H9 (cell line): ENCODE measurements at regions not wholly inside any gene's neighbourhood (a gene's known extent, or its start where the extent isn't known, plus 50 kb on each side); places are given as distances from the start of the nearest gene placed in this dataset.

Experiments
- DNase-seq: peaks from one replicate; pipeline ENCODE4 v3.0.0-alpha.2; 2017
- H2AFZ ChIP-seq: one replicate; pipeline ENCODE4 v1.6.1; 2013; ENCODE audit warnings: mild to moderate bottlenecking, low read length, control low read depth, moderate library complexity
- H2AK5ac ChIP-seq: 2 replicates; pipeline ENCODE4 v1.6.1; 2013; ENCODE audit warnings: low read length, control low read depth, mixed read lengths; ENCODE audit not compliant: insufficient read length
- H2BK120ac ChIP-seq: one replicate; pipeline ENCODE4 v1.6.1; 2013; ENCODE audit warnings: low read depth, mild to moderate bottlenecking, low read length, control low read depth, inconsistent platforms; ENCODE audit not compliant: poor library complexity, severe bottlenecking
- H2BK12ac ChIP-seq: 2 replicates; pipeline ENCODE4 v1.6.1; 2013; ENCODE audit warnings: low read length, control low read depth, mixed read lengths, low read depth; ENCODE audit not compliant: insufficient read length
- H2BK15ac ChIP-seq: 2 replicates; pipeline ENCODE4 v1.6.1; 2013; ENCODE audit warnings: low read depth, low read length, control low read depth
- H2BK20ac ChIP-seq: one replicate; pipeline ENCODE4 v1.6.1; 2013; ENCODE audit warnings: low read depth, mild to moderate bottlenecking, low read length, control low read depth, inconsistent platforms; ENCODE audit not compliant: poor library complexity, severe bottlenecking
- H2BK5ac ChIP-seq: 2 replicates; pipeline ENCODE4 v1.6.1; 2013; ENCODE audit warnings: low read length, control low read depth, mixed read lengths; ENCODE audit not compliant: insufficient read length
- H3K14ac ChIP-seq: 2 replicates; pipeline ENCODE4 v1.6.1; 2013; ENCODE audit warnings: low read length, control low read depth; ENCODE audit not compliant: insufficient read depth
- H3K18ac ChIP-seq: 2 replicates; pipeline ENCODE4 v1.6.1; 2013; ENCODE audit warnings: low read depth, mild to moderate bottlenecking, mixed read lengths, low read length, control low read depth; ENCODE audit not compliant: insufficient read length
- H3K23ac ChIP-seq: 2 replicates; pipeline ENCODE4 v1.6.1; 2013; ENCODE audit warnings: low read length, control low read depth, mixed read lengths, low read depth; ENCODE audit not compliant: insufficient read length
- H3K23me2 ChIP-seq: 2 replicates; pipeline ENCODE4 v1.6.1; 2013; ENCODE audit warnings: low read depth, mild to moderate bottlenecking, mixed read lengths, low read length, control low read depth; ENCODE audit not compliant: insufficient read length, poor library complexity, severe bottlenecking
- H3K27ac ChIP-seq: 2 replicates; pipeline ENCODE4 v1.5.1; 2013; ENCODE audit warnings: low read length, control low read depth, mixed read lengths, low read depth; ENCODE audit not compliant: insufficient read length
- H3K27me3 ChIP-seq: 2 replicates; pipeline ENCODE4 v1.6.1; 2013; ENCODE audit warnings: low read length, control low read depth, inconsistent platforms; ENCODE audit not compliant: insufficient read depth
- H3K4ac ChIP-seq: 2 replicates; pipeline ENCODE4 v1.6.1; 2013; ENCODE audit warnings: low read depth, mild to moderate bottlenecking, control low read depth, inconsistent platforms, low read length, moderate library complexity
- H3K4me1 ChIP-seq: 2 replicates; pipeline ENCODE4 v1.6.1; 2013; ENCODE audit warnings: low read length, control low read depth, inconsistent platforms; ENCODE audit not compliant: insufficient read depth
- H3K4me2 ChIP-seq: 2 replicates; pipeline ENCODE4 v1.6.1; 2013; ENCODE audit warnings: low read length, control low read depth, mixed read lengths; ENCODE audit not compliant: insufficient read length, insufficient read depth
- H3K56ac ChIP-seq: 2 replicates; pipeline ENCODE4 v1.6.1; 2013; ENCODE audit warnings: low read depth, mild to moderate bottlenecking, mixed read lengths, low read length, control low read depth; ENCODE audit not compliant: insufficient read length
- H3K79me1 ChIP-seq: 2 replicates; pipeline ENCODE4 v1.6.1; 2013; ENCODE audit warnings: low read depth, mild to moderate bottlenecking, moderate library complexity, low read length, control low read depth, inconsistent platforms; ENCODE audit not compliant: insufficient read depth, poor library complexity, severe bottlenecking
- H3K79me2 ChIP-seq: 2 replicates; pipeline ENCODE4 v1.6.1; 2013; ENCODE audit warnings: low read length, control low read depth, inconsistent platforms; ENCODE audit not compliant: insufficient read depth
- H3K9ac ChIP-seq: 2 replicates; pipeline ENCODE4 v1.6.1; 2013; ENCODE audit warnings: low read length, control low read depth, mixed read lengths; ENCODE audit not compliant: insufficient read length; ENCODE audit errors: extremely low read depth
- H3K9me3 ChIP-seq: one replicate; pipeline ENCODE4 v1.6.1; 2013; ENCODE audit warnings: low read depth, low read length, inconsistent platforms; ENCODE audit not compliant: control insufficient read depth
- H3T11ph ChIP-seq: one replicate; pipeline ENCODE4 v1.6.1; 2013; ENCODE audit warnings: mild to moderate bottlenecking, low read length, control low read depth, inconsistent platforms
- H4K20me1 ChIP-seq: one replicate; pipeline ENCODE4 v1.6.1; 2013; ENCODE audit not compliant: control insufficient read depth, insufficient read length, insufficient read depth
- H4K5ac ChIP-seq: 2 replicates; pipeline ENCODE4 v1.6.1; 2013; ENCODE audit warnings: low read depth, mild to moderate bottlenecking, mixed read lengths, low read length, control low read depth; ENCODE audit not compliant: insufficient read length
- H4K8ac ChIP-seq: replicated peaks from 2 replicates; pipeline ENCODE4 v1.6.1; 2013; ENCODE audit warnings: low read length, control low read depth, mixed read lengths, low read depth; ENCODE audit not compliant: insufficient read length
- H4K91ac ChIP-seq: 2 replicates; pipeline ENCODE4 v1.6.1; 2013; ENCODE audit warnings: low read depth, mild to moderate bottlenecking, moderate library complexity, mixed read lengths, low read length, control low read depth; ENCODE audit not compliant: insufficient read length
- H3K27ac Mint-ChIP-seq, 3 experiments: 2 replicates in 2 of 3; 3 replicates in 1 of 3; pipeline ENCODE4 v1.8.0; 2020 to 2021; ENCODE audit warnings: mixed read lengths in 3 of 3, mild to moderate bottlenecking in 1 of 3, moderate library complexity in 1 of 3
- H3K27me3 Mint-ChIP-seq: 2 replicates; pipeline ENCODE4 v1.8.0; 2021; ENCODE audit warnings: low read depth, mild to moderate bottlenecking, moderate library complexity, mixed read lengths
- H3K36me3 Mint-ChIP-seq, 3 experiments: 2 replicates in 2 of 3; 3 replicates in 1 of 3; pipeline ENCODE4 v1.8.0; 2020 to 2021; ENCODE audit warnings: low read depth in 3 of 3, mixed read lengths in 3 of 3; ENCODE audit not compliant: insufficient read depth in 1 of 3
- H3K4me1 Mint-ChIP-seq, 2 experiments: 2 replicates each; pipeline ENCODE4 v1.8.0; 2020; ENCODE audit warnings: mixed read lengths in 2 of 2
- H3K4me3 Mint-ChIP-seq, 2 experiments: 2 replicates in 1 of 2; 3 replicates in 1 of 2; pipeline ENCODE4 v1.8.0; 2020 to 2021; ENCODE audit warnings: mild to moderate bottlenecking in 2 of 2, mixed read lengths in 2 of 2, moderate library complexity in 1 of 2
- H3K9me3 Mint-ChIP-seq, 2 experiments: 2 replicates in 1 of 2; 3 replicates in 1 of 2; pipeline ENCODE4 v1.8.0; 2020; ENCODE audit warnings: mild to moderate bottlenecking in 2 of 2, mixed read lengths in 2 of 2, moderate library complexity in 1 of 2
- CTCF ChIP-seq: fragments of 200-600 bp; sonication (generic); conservative IDR thresholded peaks from 3 replicates; pipeline ENCODE4 v1.8.0; 2021; ENCODE audit warnings: antibody characterized with exemption, mild to moderate bottlenecking
- WGBS: extraction: QIAGEN DNeasy Blood & Tissue Kit; methylation state at CpG from one replicate; pipeline ENCODE4 v1.1.7; 2013; ENCODE audit warnings: missing lambda C conversion rate, low lambda C conversion rate, mixed read lengths; ENCODE audit not compliant: insufficient read length; ENCODE audit errors: extremely low coverage; 5-methylcytosine and 5-hydroxymethylcytosine counted together

GRCh38 chrX:87403551-87403950 is 114.1 kb upstream of the KLHL4 start:
- Histone ChIP-seq H4K20me1 (no peaks in the 10 kb centered on the region), H2BK120ac (no peak overlapping the region)
- no CpG with 5 or more reads among the region's 4 CpGs for WGBS

More at GRCh38 chrX:87403551-87403950, 114.1 kb upstream of the KLHL4 start:
- no peak overlapping the region for H3K4ac ChIP-seq
- no peak overlapping the region for H4K5ac ChIP-seq
- peaks cover 5 to 13% of the 10 kb centered on the region in 2 experiments; a peak in 3 of 5 replicates for H3K9me3 Mint-ChIP-seq
- no peak overlapping the region for H2BK15ac ChIP-seq
- H2BK5ac ChIP-seq, result no peak overlapping the region
- no peak for DNase-seq
- no peak overlapping the region for H3K18ac ChIP-seq
- no peak overlapping the region for H2AFZ ChIP-seq
- H3T11ph ChIP-seq, result no peak overlapping the region
- H3K9ac ChIP-seq, result no peak overlapping the region
- H3K56ac ChIP-seq, result no peak overlapping the region
- H3K36me3 Mint-ChIP-seq, result peaks cover 0 to 7% (median 6%) of the 10 kb centered on the region in 3 experiments; a peak in 3 of 7 replicates
- H3K9me3 ChIP-seq, result no peaks in the 10 kb centered on the region
- no peak overlapping the region for H3K4me3 Mint-ChIP-seq
- H2BK12ac ChIP-seq, result no peak overlapping the region
- H3K27me3 ChIP-seq, result no peaks in the 10 kb centered on the region
- H3K23me2 ChIP-seq, result no peaks in the 10 kb centered on the region
- no peak overlapping the region for H4K91ac ChIP-seq
- no peak for TF ChIP-seq CTCF
- H3K4me1 Mint-ChIP-seq, result no peaks in the 10 kb centered on the region
- no peak overlapping the region for H3K14ac ChIP-seq
- no peak overlapping the region for H3K4me2 ChIP-seq
- no peak overlapping the region for H2AK5ac ChIP-seq
- no peaks in the 10 kb centered on the region for H3K79me2 ChIP-seq
- no peaks in the 10 kb centered on the region for H3K4me1 ChIP-seq
- no peaks in the 10 kb centered on the region for H3K27me3 Mint-ChIP-seq
- H4K8ac ChIP-seq, result no peak overlapping the region
- H3K79me1 ChIP-seq, result no peaks in the 10 kb centered on the region
- no peak overlapping the region for H3K27ac Mint-ChIP-seq
- H2BK20ac ChIP-seq, result no peak overlapping the region
- H3K27ac ChIP-seq, result no peak overlapping the region
- no peak overlapping the region for H3K23ac ChIP-seq
